ENCODE measurements at regions not wholly inside any gene's neighbourhood (a gene's known extent, or its start where the extent isn't known, plus 50 kb on each side); places are given as distances from the start of the nearest gene placed in this dataset.
"Not testable (repeated sequence)": the region's sequence is repeated elsewhere in the genome, so short reads cannot be mapped to it uniquely, and the experiment has no call there.

DNA sequence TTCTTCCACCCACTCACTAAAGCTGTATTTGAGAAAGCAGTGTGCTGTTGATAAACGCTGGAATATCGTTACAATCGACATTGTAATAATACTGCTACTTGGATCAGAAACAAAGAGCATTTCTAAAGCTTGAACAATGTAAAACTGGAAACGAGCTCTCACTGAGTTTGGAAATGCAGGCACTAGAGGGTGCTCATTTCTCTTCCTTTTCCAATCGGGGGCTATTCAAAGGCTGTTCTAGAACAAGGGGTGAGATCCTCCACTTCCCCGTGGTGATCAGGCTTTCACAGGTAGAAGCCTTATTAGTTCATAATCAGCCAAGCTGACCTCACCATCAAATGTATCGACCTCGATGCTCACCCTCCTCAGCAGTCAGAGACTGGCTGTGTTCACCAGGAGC is 245.3 kb upstream of the PRSS1 start:
- peak; percentile 18; the same call in 1 of the 2 replicates for TF ChIP-seq CTCF (conservative IDR thresholded peaks at IDR 0.05)
- H3K27ac ChIP-seq: not testable (repeated sequence)

- no peak for TF ChIP-seq ZFX (IDR thresholded peaks at IDR 0.05)
- no peak for TF ChIP-seq CTCF (conservative IDR thresholded peaks at IDR 0.05)
- H3K27ac ChIP-seq: no peak overlapping the region
Observed at GRCh38 chr7:142503036-142503435, 245.2 kb upstream of the PRSS58 start.

- no peak overlapping the region for H3K27ac ChIP-seq
- TF ChIP-seq ZFX (IDR thresholded peaks at IDR 0.05): no peak
- TF ChIP-seq CTCF (conservative IDR thresholded peaks at IDR 0.05): no peak
Observed at GRCh38 chr7:142501434-142501833, 243.6 kb upstream of the PRSS58 start.

DNA sequence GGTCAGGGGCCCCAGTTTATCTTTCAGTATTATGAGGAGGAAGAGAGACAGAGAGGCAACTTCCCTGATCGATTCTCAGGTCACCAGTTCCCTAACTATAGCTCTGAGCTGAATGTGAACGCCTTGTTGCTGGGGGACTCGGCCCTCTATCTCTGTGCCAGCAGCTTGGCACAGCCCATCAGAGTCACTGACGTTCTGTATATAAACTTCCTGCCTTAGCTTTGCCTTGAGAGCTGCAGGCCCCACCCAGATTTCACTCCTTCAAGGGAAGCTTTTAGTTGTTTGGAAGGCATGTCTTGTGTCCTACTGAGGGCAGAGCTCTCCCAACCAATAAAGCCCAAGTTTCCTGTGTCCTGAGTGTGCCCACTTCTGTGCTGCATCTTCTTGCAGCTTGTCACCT is 242.5 kb upstream of the PRSS58 start:
- TF ChIP-seq CTCF (conservative IDR thresholded peaks at IDR 0.05): no peak
- TF ChIP-seq ZFX (IDR thresholded peaks at IDR 0.05): no peak
- H3K27ac ChIP-seq: no peak overlapping the region

DNA sequence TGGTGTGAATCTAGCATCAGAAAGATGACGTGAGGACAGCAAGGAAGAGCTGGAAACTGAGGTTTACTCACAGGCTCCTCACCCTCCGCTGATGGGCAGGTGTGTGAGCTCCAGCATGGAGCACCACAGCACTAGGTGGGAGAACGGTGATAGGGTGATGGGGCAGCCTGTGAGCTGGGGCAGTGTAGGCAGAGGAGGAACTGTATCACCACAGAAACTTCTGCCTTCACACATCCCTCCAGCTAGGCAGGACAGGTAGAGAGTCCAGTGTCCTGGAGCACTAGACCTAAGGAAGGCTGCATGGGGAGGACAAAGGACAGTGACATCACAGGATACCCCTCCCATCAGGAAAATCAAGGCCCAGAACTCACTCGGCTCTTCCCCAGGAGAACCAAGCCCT is 241.8 kb upstream of the PRSS58 start:
- no peak for TF ChIP-seq CTCF (conservative IDR thresholded peaks at IDR 0.05)
- TF ChIP-seq ZFX (IDR thresholded peaks at IDR 0.05): no peak
- H3K27ac ChIP-seq: no peak overlapping the region

- H3K27ac ChIP-seq: no peak overlapping the region
- TF ChIP-seq ZFX (IDR thresholded peaks at IDR 0.05) (no peak), CTCF (conservative IDR thresholded peaks at IDR 0.05) (no peak)
Observed at GRCh38 chr7:142498364-142498763, 240.5 kb upstream of the PRSS58 start.

GRCh38 chr7:142496545-142496991 is 238.7 kb upstream of the PRSS58 start:
- no peak for TF ChIP-seq ZFX (IDR thresholded peaks at IDR 0.05)
- TF ChIP-seq CTCF (conservative IDR thresholded peaks at IDR 0.05): peak; percentile 97
- no peak overlapping the region for H3K27ac ChIP-seq

DNA sequence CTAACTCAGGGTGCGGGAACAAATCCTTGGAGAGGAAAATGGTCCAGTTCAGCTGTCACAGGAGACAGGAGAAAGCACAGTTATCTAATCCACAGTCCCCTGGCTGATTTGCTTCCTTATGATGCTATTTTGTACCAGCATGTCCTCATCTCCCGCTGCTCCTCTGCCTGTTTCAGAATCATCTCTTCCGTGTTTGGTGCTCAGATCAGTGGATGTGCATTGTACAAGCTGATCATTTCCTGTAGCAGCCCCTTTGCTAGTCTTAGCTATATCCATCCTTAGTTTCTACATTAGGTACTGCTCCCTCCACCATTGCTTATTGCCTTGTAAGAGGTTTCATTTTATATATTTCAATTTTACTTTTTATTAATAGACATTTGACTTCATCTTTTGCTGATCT is 238.0 kb upstream of the PRSS58 start:
- H3K27ac ChIP-seq: not testable (repeated sequence)

- H3K27ac ChIP-seq: not testable (repeated sequence)
Observed at GRCh38 chr7:142495301-142495700, 237.4 kb upstream of the PRSS58 start.
